ENCODE measurements at regions not wholly inside any gene's neighbourhood (a gene's known extent, or its start where the extent isn't known, plus 50 kb on each side); places are given as distances from the start of the nearest gene placed in this dataset.

DNA sequence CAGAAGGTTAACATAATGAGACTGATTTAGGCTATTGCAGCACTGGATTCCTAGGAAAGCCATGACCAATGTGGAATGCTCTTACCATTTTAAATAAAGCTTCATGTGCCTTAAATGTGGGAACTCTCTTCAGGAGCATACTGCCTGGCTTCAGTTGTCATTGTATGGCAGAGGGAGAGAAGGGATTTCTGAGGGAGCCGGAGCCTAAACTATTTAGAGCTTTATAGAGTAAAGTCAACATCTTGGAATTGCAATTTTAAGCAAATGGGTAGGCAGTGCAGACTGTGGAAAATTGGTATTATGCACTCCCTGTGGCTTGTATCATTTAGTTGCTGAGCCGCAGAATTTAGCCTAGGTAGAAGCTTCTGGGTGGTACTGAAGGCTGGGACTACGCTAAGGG is 2041.4 kb downstream of the PCDH9 start:
- H3K79me2 ChIP-seq (ENCODE audit: insufficient read depth, low read length) = no peaks in the 10 kb centered on the region
- CTCF ChIA-PET (ENCODE audit: low intra/inter-chr PET ratio, low total read pairs) = no interaction called here
- no peaks in the 10 kb centered on the region for H3K4me1 ChIP-seq (ENCODE audit: insufficient read depth, low read length)
- in situ Hi-C loops (cut with HindIII; ENCODE audit: extremely low pct_ligation_motif_present, low pct_unique_long_range_greater_than_20kb) = no loop called here
- H3K27me3 ChIP-seq (ENCODE audit: control insufficient read depth in 1 of 2, insufficient read depth in 2 of 2, low read length in 2 of 2) = no peaks in the 10 kb centered on the region
- FAIRE-seq = no peak
- H3K9me3 ChIP-seq (ENCODE audit: low read length) = 0 out of 2 replicates have a peak, but pooled peaks cover 8% of the 10 kb centered on the region
- 0% methylated on average over 3 of the region's 3 CpGs for WGBS (ENCODE audit: low lambda C conversion rate)
- no peak overlapping the region for H3K4me2 ChIP-seq (ENCODE audit: low read depth, low read length)
- H3K4me3 ChIP-seq (replicated peaks in 1 of 3; ENCODE audit: insufficient read depth in 1 of 3, low read depth in 2 of 3, low read length in 3 of 3) = no peak overlapping the region
- POLR2A ChIA-PET = no interaction called here
- intact Hi-C loops (cut with micrococcal nuclease; ENCODE audit: unreplicated experiment) = no loop called here
- TF ChIP-seq ONECUT2 (CRISPR knock-in tag; IDR thresholded peaks at IDR 0.05) (no peak), HNF4G (IDR thresholded peaks at IDR 0.05; ENCODE audit: borderline replicate concordance, low read depth, low read length) (no peak), HNF4G (CRISPR knock-in tag; IDR thresholded peaks at IDR 0.05; ENCODE audit: borderline replicate concordance, low read depth) (no peak)
- no peak overlapping the region for H3K9ac ChIP-seq (ENCODE audit: insufficient read depth, low read depth, low read length)
- DNase-seq (ENCODE audit: low spot score) = no peak
- ATAC-seq = no peak
- H3K36me3 ChIP-seq (replicated peaks in 1 of 2; ENCODE audit: control insufficient read depth in 1 of 2, insufficient read depth in 2 of 2, low read length in 2 of 2) = no peaks in the 10 kb centered on the region
- H2AFZ ChIP-seq (ENCODE audit: low read length) = no peak overlapping the region
- no peaks in the 10 kb centered on the region for H4K20me1 ChIP-seq (ENCODE audit: insufficient read depth, low read length)
- no TSS peak for BruUV-seq (replicated peaks)
- no peak overlapping the region for H3K27ac ChIP-seq (ENCODE audit: extremely low read length, insufficient read depth, low read length)

- in situ Hi-C loops (cut with HindIII; ENCODE audit: extremely low pct_ligation_motif_present, low pct_unique_long_range_greater_than_20kb) (no loop called here), intact Hi-C loops (cut with micrococcal nuclease; ENCODE audit: unreplicated experiment) (no loop called here)
- Histone ChIP-seq H3K36me3 (replicated peaks in 1 of 2; ENCODE audit: control insufficient read depth in 1 of 2, insufficient read depth in 2 of 2, low read length in 2 of 2) (no peaks in the 10 kb centered on the region), H4K20me1 (ENCODE audit: insufficient read depth, low read length) (no peaks in the 10 kb centered on the region), H3K9me3 (ENCODE audit: low read length) (no peaks in the 10 kb centered on the region), H3K27me3 (ENCODE audit: control insufficient read depth in 1 of 2, insufficient read depth in 2 of 2, low read length in 2 of 2) (no peaks in the 10 kb centered on the region), H3K9ac (ENCODE audit: insufficient read depth, low read depth, low read length) (no peak overlapping the region), H3K4me3 (replicated peaks in 1 of 3; ENCODE audit: insufficient read depth in 1 of 3, low read depth in 2 of 3, low read length in 3 of 3) (no peak overlapping the region), H3K79me2 (ENCODE audit: insufficient read depth, low read length) (no peaks in the 10 kb centered on the region), H3K27ac (ENCODE audit: extremely low read length, insufficient read depth, low read length) (no peak overlapping the region), H3K4me1 (ENCODE audit: insufficient read depth, low read length) (no peaks in the 10 kb centered on the region), H3K4me2 (ENCODE audit: low read depth, low read length) (no peak overlapping the region), H2AFZ (ENCODE audit: low read length) (no peak overlapping the region)
- ATAC-seq = no peak
- WGBS (ENCODE audit: low lambda C conversion rate) = 12% methylated on average over 3 of the region's 3 CpGs
- no peak for FAIRE-seq
- POLR2A ChIA-PET = no interaction called here
- no peak for DNase-seq (ENCODE audit: low spot score)
- BruUV-seq (replicated peaks) = no TSS peak
- CTCF ChIA-PET (ENCODE audit: low intra/inter-chr PET ratio, low total read pairs) = no interaction called here
- TF ChIP-seq FLYWCH1 (CRISPR knock-in tag; IDR thresholded peaks at IDR 0.05) = no peak
- no peak for TF ChIP-seq ZNF274 (CRISPR knock-in tag; IDR thresholded peaks at IDR 0.05)
- TF ChIP-seq ZNF446 (CRISPR knock-in tag; IDR thresholded peaks at IDR 0.05) = no peak
- TF ChIP-seq ZBTB3 (CRISPR knock-in tag; IDR thresholded peaks at IDR 0.05; ENCODE audit: borderline replicate concordance, low read depth) = no peak
- no peak for TF ChIP-seq ZHX1 (CRISPR knock-in tag; IDR thresholded peaks at IDR 0.05; ENCODE audit: low read depth)
- no peak for TF ChIP-seq TBL1XR1 (IDR thresholded peaks at IDR 0.05; ENCODE audit: borderline replicate concordance, low read length, partially characterized antibody)
- no peak for TF ChIP-seq GMEB1 (CRISPR knock-in tag; IDR thresholded peaks at IDR 0.05; ENCODE audit: borderline replicate concordance)
- TF ChIP-seq SKIL (CRISPR knock-in tag; IDR thresholded peaks at IDR 0.05; ENCODE audit: borderline replicate concordance) = no peak
- no peak for TF ChIP-seq GPN1 (CRISPR knock-in tag; IDR thresholded peaks at IDR 0.05; ENCODE audit: borderline replicate concordance)
- TF ChIP-seq ZNF329 (CRISPR knock-in tag; IDR thresholded peaks at IDR 0.05; ENCODE audit: low read depth) = no peak
These were observed 2062.1 kb downstream of the PCDH9 start for GRCh38 chr13:65168026-65168425.
